DMS53 treated with DMSO at 0.1 percent for 48 hours (cell line): ENCODE measurements at regions not wholly inside any gene's neighbourhood (a gene's known extent, or its start where the extent isn't known, plus 50 kb on each side); places are given as distances from the start of the nearest gene placed in this dataset.

ENCODE experiments used
- DNase-seq: peaks from one replicate; lab custom pipeline; 2025; ENCODE audit not compliant: unreplicated experiment; lab: John Stamatoyannopoulos, UW

GRCh38 chr2:11040992-11041391 is 114.3 kb upstream of the SLC66A3 start:
- DNase-seq: no peak

GRCh38 chr2:11042841-11043240 is 112.4 kb upstream of the SLC66A3 start:
- DNase-seq: no peak

GRCh38 chr2:11043245-11043644 is 112.0 kb upstream of the SLC66A3 start:
- no peak for DNase-seq

- no peak for DNase-seq
Measured at GRCh38 chr2:11044201-11044600, 111.1 kb upstream of the SLC66A3 start.

- DNase-seq: no peak
Measured at GRCh38 chr2:11045294-11045693, 110.0 kb upstream of the SLC66A3 start.

- DNase-seq: no peak
Measured at GRCh38 chr2:11048335-11049008, 106.8 kb upstream of the SLC66A3 start.

- DNase-seq: no peak
Measured at GRCh38 chr2:11050565-11050964, 104.7 kb upstream of the SLC66A3 start.

- no peak for DNase-seq
Measured at GRCh38 chr2:11051280-11051679, 104.0 kb upstream of the SLC66A3 start.

- DNase-seq: no peak
Measured at GRCh38 chr2:11053546-11053945, 101.7 kb upstream of the SLC66A3 start.

- no peak for DNase-seq
Measured at GRCh38 chr2:11054783-11055678, 100.2 kb upstream of the SLC66A3 start.

- no peak for DNase-seq
Measured at GRCh38 chr2:11055679-11056215, 99.5 kb upstream of the SLC66A3 start.

GRCh38 chr2:11056614-11057013 is 98.7 kb upstream of the SLC66A3 start:
- no peak for DNase-seq

GRCh38 chr2:11057031-11057430 is 98.2 kb upstream of the SLC66A3 start:
- no peak for DNase-seq

- DNase-seq: no peak
Measured at GRCh38 chr2:11058129-11058528, 97.1 kb upstream of the SLC66A3 start.

GRCh38 chr2:11060376-11061169 is 94.7 kb upstream of the SLC66A3 start:
- DNase-seq: no peak

- no peak for DNase-seq
Measured at GRCh38 chr2:11065833-11066485, 89.3 kb upstream of the SLC66A3 start.

- DNase-seq: no peak
Measured at GRCh38 chr2:11067221-11068078, 87.8 kb upstream of the SLC66A3 start.

- DNase-seq: no peak
Measured at GRCh38 chr2:11068079-11068741, 87.1 kb upstream of the SLC66A3 start.

- DNase-seq: no peak
Measured at GRCh38 chr2:11068856-11069526, 86.3 kb upstream of the SLC66A3 start.
